ENCODE measurements at regions not wholly inside any gene's neighbourhood (a gene's known extent, or its start where the extent isn't known, plus 50 kb on each side); places are given as distances from the start of the nearest gene placed in this dataset.

DNA sequence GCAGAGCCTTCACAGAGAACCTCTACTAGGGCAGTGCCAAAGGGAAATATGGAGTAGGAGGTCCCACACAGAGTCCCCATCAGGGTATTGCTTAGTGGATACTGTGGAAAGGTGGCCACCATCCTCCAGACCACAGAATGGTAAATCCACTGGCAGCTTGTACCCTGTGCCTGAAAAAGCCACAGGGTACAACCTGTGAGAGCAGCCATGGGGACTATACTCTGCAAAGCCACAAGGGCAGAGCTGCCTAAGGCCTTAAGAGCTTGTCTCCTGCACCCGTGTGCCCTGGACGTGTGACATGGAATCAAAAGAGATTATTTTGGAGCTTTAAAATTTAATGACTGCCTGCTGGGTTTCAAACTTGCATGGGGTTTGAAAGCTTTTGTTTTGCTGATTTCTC is 118.0 kb upstream of the SEC14L1 start:
- TF ChIP-seq POLR2A (IDR thresholded peaks at IDR 0.05) (no peak), POLR2AphosphoS5 (IDR thresholded peaks at IDR 0.05) (no peak)
- TF ChIP-seq, protein P1, sequence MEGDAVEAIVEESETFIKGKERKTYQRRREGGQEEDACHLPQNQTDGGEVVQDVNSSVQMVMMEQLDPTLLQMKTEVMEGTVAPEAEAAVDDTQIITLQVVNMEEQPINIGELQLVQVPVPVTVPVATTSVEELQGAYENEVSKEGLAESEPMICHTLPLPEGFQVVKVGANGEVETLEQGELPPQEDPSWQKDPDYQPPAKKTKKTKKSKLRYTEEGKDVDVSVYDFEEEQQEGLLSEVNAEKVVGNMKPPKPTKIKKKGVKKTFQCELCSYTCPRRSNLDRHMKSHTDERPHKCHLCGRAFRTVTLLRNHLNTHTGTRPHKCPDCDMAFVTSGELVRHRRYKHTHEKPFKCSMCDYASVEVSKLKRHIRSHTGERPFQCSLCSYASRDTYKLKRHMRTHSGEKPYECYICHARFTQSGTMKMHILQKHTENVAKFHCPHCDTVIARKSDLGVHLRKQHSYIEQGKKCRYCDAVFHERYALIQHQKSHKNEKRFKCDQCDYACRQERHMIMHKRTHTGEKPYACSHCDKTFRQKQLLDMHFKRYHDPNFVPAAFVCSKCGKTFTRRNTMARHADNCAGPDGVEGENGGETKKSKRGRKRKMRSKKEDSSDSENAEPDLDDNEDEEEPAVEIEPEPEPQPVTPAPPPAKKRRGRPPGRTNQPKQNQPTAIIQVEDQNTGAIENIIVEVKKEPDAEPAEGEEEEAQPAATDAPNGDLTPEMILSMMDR (IDR thresholded peaks at IDR 0.05), result no peak
